K562 (cell line): ENCODE measurements at regions not wholly inside any gene's neighbourhood (a gene's known extent, or its start where the extent isn't known, plus 50 kb on each side); places are given as distances from the start of the nearest gene placed in this dataset.

ENCODE experiments used
- ESRRB ChIP-seq: fragments of 250-450 bp; sonication (Bioruptor Pico); IDR thresholded peaks from 2 replicates; pipeline ENCODE4 v1.5.0; 2020; ENCODE audit warnings: mild to moderate bottlenecking, moderate library complexity, borderline replicate concordance
- FOXJ2 ChIP-seq: fragments of 200-800 bp; sonication (Bioruptor generic); IDR thresholded peaks from 2 replicates; pipeline ENCODE4 v1.6.1; 2016; ENCODE audit warnings: missing genetic modification characterization, missing compliant biosample characterization
- GATA2 ChIP-seq: sonication (generic); formaldehyde crosslinking; IDR thresholded peaks from 2 replicates; pipeline ENCODE4 v1.4.0; 2020; ENCODE audit warnings: mild to moderate bottlenecking, missing genetic modification reagents
- RAD51 ChIP-seq: fragments of 450-650 bp; IDR thresholded peaks from 2 replicates; pipeline ENCODE4 v1.7.1; 2016; ENCODE audit warnings: low read depth, mild to moderate bottlenecking, borderline replicate concordance
- TF ChIP-seq, protein P1 (sequence below), 3 experiments: IDR thresholded peaks in 2 of 3; conservative IDR thresholded peaks in 1 of 3; 2 replicates each; pipeline ENCODE4 v1.5.1; 2011 to 2012; ENCODE audit warnings: low read length in 3 of 3, mild to moderate bottlenecking in 3 of 3, control low read depth in 2 of 3, improper control_type of control experiment in 1 of 3, inconsistent platforms in 1 of 3, low read depth in 1 of 3, mixed read lengths in 1 of 3, moderate library complexity in 1 of 3; ENCODE audit not compliant: insufficient read depth in 2 of 3

DNA sequence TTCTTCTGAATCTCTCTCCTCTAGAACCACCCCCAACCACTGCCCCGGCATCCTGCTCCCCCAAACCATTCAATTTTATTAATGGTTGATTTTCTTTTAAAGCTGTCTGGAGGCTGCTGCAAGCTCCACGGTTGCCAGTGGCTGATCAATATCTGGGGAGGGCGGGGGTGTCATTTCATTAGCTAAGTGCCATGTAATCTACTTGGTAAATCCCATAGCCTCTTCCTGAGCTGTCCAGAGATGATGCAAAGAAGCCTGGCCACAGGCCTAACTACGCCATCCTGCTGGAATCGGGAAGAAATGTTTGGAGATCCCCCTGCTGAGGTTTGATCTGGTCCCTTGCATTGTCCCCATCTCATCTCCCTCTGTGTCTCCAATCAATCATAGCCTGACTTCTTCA is 440.1 kb downstream of the MIAT start:
- no peak for TF ChIP-seq RAD51
- TF ChIP-seq FOXJ2 (tag): no peak
- TF ChIP-seq GATA2: no peak
- no peak for TF ChIP-seq ESRRB (CRISPR knock-in tag)
- TF ChIP-seq, protein P1, sequence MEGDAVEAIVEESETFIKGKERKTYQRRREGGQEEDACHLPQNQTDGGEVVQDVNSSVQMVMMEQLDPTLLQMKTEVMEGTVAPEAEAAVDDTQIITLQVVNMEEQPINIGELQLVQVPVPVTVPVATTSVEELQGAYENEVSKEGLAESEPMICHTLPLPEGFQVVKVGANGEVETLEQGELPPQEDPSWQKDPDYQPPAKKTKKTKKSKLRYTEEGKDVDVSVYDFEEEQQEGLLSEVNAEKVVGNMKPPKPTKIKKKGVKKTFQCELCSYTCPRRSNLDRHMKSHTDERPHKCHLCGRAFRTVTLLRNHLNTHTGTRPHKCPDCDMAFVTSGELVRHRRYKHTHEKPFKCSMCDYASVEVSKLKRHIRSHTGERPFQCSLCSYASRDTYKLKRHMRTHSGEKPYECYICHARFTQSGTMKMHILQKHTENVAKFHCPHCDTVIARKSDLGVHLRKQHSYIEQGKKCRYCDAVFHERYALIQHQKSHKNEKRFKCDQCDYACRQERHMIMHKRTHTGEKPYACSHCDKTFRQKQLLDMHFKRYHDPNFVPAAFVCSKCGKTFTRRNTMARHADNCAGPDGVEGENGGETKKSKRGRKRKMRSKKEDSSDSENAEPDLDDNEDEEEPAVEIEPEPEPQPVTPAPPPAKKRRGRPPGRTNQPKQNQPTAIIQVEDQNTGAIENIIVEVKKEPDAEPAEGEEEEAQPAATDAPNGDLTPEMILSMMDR (IDR thresholded peaks at IDR 0.05 in 2 of 3, conservative IDR thresholded peaks at IDR 0.05 in 1 of 3; ENCODE audit: insufficient read depth in 2 of 3, low read depth in 1 of 3, low read length in 3 of 3): no peak
